Peyer's patch (tissue), 4 donors: ENCODE measurements at regions not wholly inside any gene's neighbourhood (a gene's known extent, or its start where the extent isn't known, plus 50 kb on each side); places are given as distances from the start of the nearest gene placed in this dataset.

ENCODE experiments used
- POLR2A ChIP-seq, 2 donors: fragments of 450-650 bp; IDR thresholded peaks; one replicate each; pipeline ENCODE4 v1.5.1; 2017; ENCODE audit warnings: antibody characterized with exemption in 2 of 2, mild to moderate bottlenecking in 2 of 2, moderate library complexity in 2 of 2
- TF ChIP-seq, protein P1 (sequence below), 6 experiments: fragments of 450-650 bp in 4 of 6; fragments of 200-600 bp in 2 of 6; sonication (generic) in 1 of 6; IDR thresholded peaks; one replicate each; pipeline ENCODE4 v1.5.1; 2017 to 2019; ENCODE audit warnings: antibody characterized with exemption in 6 of 6, mild to moderate bottlenecking in 3 of 6, moderate library complexity in 1 of 6

DNA sequence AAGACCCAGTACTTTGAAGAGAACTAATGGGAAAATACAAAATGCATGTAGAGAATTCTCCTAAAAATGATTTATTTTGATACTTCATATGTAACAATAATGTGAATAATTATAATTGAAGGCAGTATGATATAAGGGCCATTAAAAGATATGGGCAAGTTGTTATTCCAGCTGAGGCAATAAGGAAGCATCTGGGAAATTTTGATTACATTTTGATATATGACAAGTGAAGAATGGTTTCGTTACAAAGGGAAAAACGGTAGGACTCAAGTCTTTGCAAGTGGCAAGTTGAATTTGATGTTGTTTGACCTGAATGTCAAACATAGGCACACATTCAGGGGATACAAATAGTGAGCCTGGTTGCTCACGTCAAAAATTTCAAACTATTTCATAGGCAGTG lies 137.9 kb upstream of the TP63 start:
- TF ChIP-seq, protein P1, sequence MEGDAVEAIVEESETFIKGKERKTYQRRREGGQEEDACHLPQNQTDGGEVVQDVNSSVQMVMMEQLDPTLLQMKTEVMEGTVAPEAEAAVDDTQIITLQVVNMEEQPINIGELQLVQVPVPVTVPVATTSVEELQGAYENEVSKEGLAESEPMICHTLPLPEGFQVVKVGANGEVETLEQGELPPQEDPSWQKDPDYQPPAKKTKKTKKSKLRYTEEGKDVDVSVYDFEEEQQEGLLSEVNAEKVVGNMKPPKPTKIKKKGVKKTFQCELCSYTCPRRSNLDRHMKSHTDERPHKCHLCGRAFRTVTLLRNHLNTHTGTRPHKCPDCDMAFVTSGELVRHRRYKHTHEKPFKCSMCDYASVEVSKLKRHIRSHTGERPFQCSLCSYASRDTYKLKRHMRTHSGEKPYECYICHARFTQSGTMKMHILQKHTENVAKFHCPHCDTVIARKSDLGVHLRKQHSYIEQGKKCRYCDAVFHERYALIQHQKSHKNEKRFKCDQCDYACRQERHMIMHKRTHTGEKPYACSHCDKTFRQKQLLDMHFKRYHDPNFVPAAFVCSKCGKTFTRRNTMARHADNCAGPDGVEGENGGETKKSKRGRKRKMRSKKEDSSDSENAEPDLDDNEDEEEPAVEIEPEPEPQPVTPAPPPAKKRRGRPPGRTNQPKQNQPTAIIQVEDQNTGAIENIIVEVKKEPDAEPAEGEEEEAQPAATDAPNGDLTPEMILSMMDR (IDR thresholded peaks at IDR 0.05) = no peak
- TF ChIP-seq POLR2A (IDR thresholded peaks at IDR 0.05) = no peak
